ENCODE measurements at regions not wholly inside any gene's neighbourhood (a gene's known extent, or its start where the extent isn't known, plus 50 kb on each side); places are given as distances from the start of the nearest gene placed in this dataset.

- TF ChIP-seq CTCF (IDR thresholded peaks at IDR 0.05; ENCODE audit: low read depth, low read length) (no peak), POLR2A (IDR thresholded peaks at IDR 0.05; ENCODE audit: extremely low read depth, insufficient read length) (no peak), MYC (IDR thresholded peaks at IDR 0.05; ENCODE audit: low read depth, low read length) (no peak), MAX (IDR thresholded peaks at IDR 0.05; ENCODE audit: low read depth, low read length) (no peak)
These were observed 930.7 kb downstream of the BRD1 start for GRCh38 chr22:48896766-48897644.

Data from NB4 (cell line).